PC-3 (cell line): ENCODE measurements at regions not wholly inside any gene's neighbourhood (a gene's known extent, or its start where the extent isn't known, plus 50 kb on each side); places are given as distances from the start of the nearest gene placed in this dataset.

Source experiments
- ATAC-seq: fragments of 200-7000 bp; cut with Tn5 transposase; 2 replicates; pipeline ENCODE4 v1.9.1; 2020; ENCODE audit warnings: mild to moderate bottlenecking, moderate library complexity
- BruUV-seq: library from RNA; stranded (reverse); fragments of 400-500 nt; replicated peaks from 2 replicates; lab custom pipeline; 2021; lab: Mats Ljungman, UMichigan
- CTCF ChIA-PET: fragments of 300-600 bp; sonication (Branson Sonifier 250); formaldehyde crosslinking; loops from one replicate; lab custom pipeline; 2022; ENCODE audit warnings: antibody characterized with exemption; lab: Charles Lee
- POLR2A ChIA-PET: fragments of 300-600 bp; sonication (Branson Sonifier 250); formaldehyde crosslinking; loops from one replicate; lab custom pipeline; 2022; ENCODE audit warnings: antibody characterized with exemption; ENCODE audit not compliant: unreplicated experiment; lab: Charles Lee
- DNase-seq: peaks from one replicate; pipeline ENCODE4 v3.0.0-alpha.2; 2015
- H2AFZ ChIP-seq: fragments of 300-600 bp; sonication (generic); 2 replicates; pipeline ENCODE4 v1.6.0; 2016; ENCODE audit warnings: antibody characterized with exemption, low read length
- H3F3A ChIP-seq: fragments of 300-600 bp; sonication (generic); one replicate; pipeline ENCODE4 v1.6.0; 2017; ENCODE audit warnings: antibody characterized with exemption, low read length, control low read depth, mild to moderate bottlenecking; ENCODE audit not compliant: unreplicated experiment
- H3K27ac ChIP-seq: fragments of 300-600 bp; sonication (generic); 2 replicates; pipeline ENCODE4 v1.5.1; 2016; ENCODE audit warnings: mild to moderate bottlenecking, low read length
- H3K27me3 ChIP-seq: fragments of 300-600 bp; sonication (generic); 2 replicates; pipeline ENCODE4 v1.6.1; 2016; ENCODE audit warnings: low read length, mixed read lengths
- H3K36me3 ChIP-seq: fragments of 300-600 bp; sonication (generic); 2 replicates; pipeline ENCODE4 v1.6.1; 2016; ENCODE audit warnings: low read depth, mixed run types, low read length, mixed read lengths
- H3K4me1 ChIP-seq: fragments of 300-600 bp; sonication (generic); 2 replicates; pipeline ENCODE4 v1.5.1; 2016; ENCODE audit warnings: low read length; ENCODE audit not compliant: insufficient read depth
- H3K4me2 ChIP-seq: fragments of 300-600 bp; sonication (generic); 2 replicates; pipeline ENCODE4 v1.6.0; 2016; ENCODE audit warnings: low read length
- H3K4me3 ChIP-seq: fragments of 300-600 bp; sonication (generic); 2 replicates; pipeline ENCODE4 v1.5.1; 2016; ENCODE audit warnings: mild to moderate bottlenecking, low read length, mixed read lengths
- H3K79me2 ChIP-seq: fragments of 300-600 bp; sonication (generic); 2 replicates; pipeline ENCODE4 v1.6.1; 2017; ENCODE audit warnings: low read length, mixed read lengths
- H3K9ac ChIP-seq: fragments of 300-600 bp; sonication (generic); 2 replicates; pipeline ENCODE4 v1.6.0; 2016; ENCODE audit warnings: mild to moderate bottlenecking, low read length
- H3K9me2 ChIP-seq: fragments of 300-600 bp; sonication (generic); replicated peaks from 2 replicates; pipeline ENCODE4 v1.6.1; 2016; ENCODE audit warnings: mixed run types, low read length, mixed read lengths
- H3K9me3 ChIP-seq: fragments of 300-600 bp; sonication (generic); 2 replicates; pipeline ENCODE4 v1.6.1; 2016; ENCODE audit warnings: low read length, mixed read lengths
- H4K20me1 ChIP-seq: fragments of 300-600 bp; sonication (generic); 2 replicates; pipeline ENCODE4 v1.6.1; 2016; ENCODE audit warnings: low read length, mixed read lengths
- CTCF ChIP-seq: fragments of 300-600 bp; sonication (generic); conservative IDR thresholded peaks from 2 replicates; pipeline ENCODE4 v1.5.1; 2017; ENCODE audit warnings: antibody characterized with exemption, low read depth, mild to moderate bottlenecking, low read length
- EZH2 ChIP-seq: fragments of 300-600 bp; sonication (generic); IDR thresholded peaks from one replicate; pipeline ENCODE4 v1.6.1; 2017; ENCODE audit warnings: antibody characterized with exemption, mild to moderate bottlenecking, low read length; ENCODE audit not compliant: unreplicated experiment
- EZH2phosphoT487 ChIP-seq: fragments of 300-600 bp; sonication (generic); IDR thresholded peaks from 2 replicates; pipeline ENCODE4 v1.6.1; 2018; ENCODE audit warnings: mild to moderate bottlenecking, antibody characterized with exemption, low read length, borderline replicate concordance
- intact Hi-C: fragments of 100-400 bp; cut with micrococcal nuclease; formaldehyde crosslinking; loops from 2 replicates; pipeline ENCODE4 v1.9.0; 2023

GRCh38 chr19:31513841-31514240, 164.6 kb upstream of the TSHZ3 start:
- Histone ChIP-seq H3K27me3 (no peaks in the 10 kb centered on the region), H3K4me1 (no peaks in the 10 kb centered on the region), H3K36me3 (no peaks in the 10 kb centered on the region), H3K9ac (no peak overlapping the region), H2AFZ (no peak overlapping the region), H3K9me3 (no peaks in the 10 kb centered on the region), H4K20me1 (no peaks in the 10 kb centered on the region), H3K4me3 (no peak overlapping the region), H3K27ac (no peak overlapping the region), H3F3A (no peaks in the 10 kb centered on the region), H3K79me2 (no peaks in the 10 kb centered on the region), H3K9me2 (no peaks in the 10 kb centered on the region), H3K4me2 (no peak overlapping the region)
- CTCF ChIA-PET: no interaction called here
- ATAC-seq (no peak), DNase-seq (no peak)
- no TSS peak for BruUV-seq
- POLR2A ChIA-PET: no interaction called here
- TF ChIP-seq EZH2 (no peak), CTCF (no peak), EZH2phosphoT487 (no peak)
- intact Hi-C loops: no loop called here

- Histone ChIP-seq H3F3A (no peaks in the 10 kb centered on the region), H4K20me1 (no peaks in the 10 kb centered on the region), H2AFZ (no peak overlapping the region), H3K4me1 (no peaks in the 10 kb centered on the region), H3K9ac (no peak overlapping the region), H3K27me3 (no peaks in the 10 kb centered on the region), H3K4me2 (no peak overlapping the region), H3K9me3 (no peaks in the 10 kb centered on the region), H3K9me2 (no peaks in the 10 kb centered on the region), H3K27ac (no peak overlapping the region), H3K36me3 (no peaks in the 10 kb centered on the region), H3K79me2 (no peaks in the 10 kb centered on the region), H3K4me3 (no peak overlapping the region)
- intact Hi-C loops: no loop called here
- ATAC-seq (no peak), DNase-seq (no peak)
- TF ChIP-seq EZH2 (no peak), CTCF (no peak), EZH2phosphoT487 (no peak)
- ChIA-PET POLR2A (no interaction called here), CTCF (no interaction called here)
- no TSS peak for BruUV-seq
Measured at GRCh38 chr19:31515931-31516330, 166.7 kb upstream of the TSHZ3 start.

GRCh38 chr19:31516756-31517155, 167.5 kb upstream of the TSHZ3 start:
- H2AFZ ChIP-seq: no peak overlapping the region
- no TSS peak for BruUV-seq
- POLR2A ChIA-PET: no interaction called here
- no peaks in the 10 kb centered on the region for H3F3A ChIP-seq
- H3K4me2 ChIP-seq: no peak overlapping the region
- H3K9me2 ChIP-seq: no peaks in the 10 kb centered on the region
- no peaks in the 10 kb centered on the region for H4K20me1 ChIP-seq
- TF ChIP-seq EZH2 (no peak), EZH2phosphoT487 (no peak)
- no peaks in the 10 kb centered on the region for H3K4me1 ChIP-seq
- no peak overlapping the region for H3K9ac ChIP-seq
- ATAC-seq (no peak), DNase-seq (no peak)
- H3K4me3 ChIP-seq: no peak overlapping the region
- no peaks in the 10 kb centered on the region for H3K27me3 ChIP-seq
- intact Hi-C loops: no loop called here
- H3K79me2 ChIP-seq: no peaks in the 10 kb centered on the region
- no peak overlapping the region for H3K27ac ChIP-seq
- CTCF ChIA-PET: no interaction called here
- H3K9me3 ChIP-seq: no peaks in the 10 kb centered on the region
- H3K36me3 ChIP-seq: no peaks in the 10 kb centered on the region
